Nephron (organoid): ENCODE measurements at regions not wholly inside any gene's neighbourhood (a gene's known extent, or its start where the extent isn't known, plus 50 kb on each side); places are given as distances from the start of the nearest gene placed in this dataset.
A peak's percentile ranks its signal among the peaks of the same experiment; 100 is the strongest.

ENCODE experiments used
- H3K27ac Mint-ChIP-seq, 3 experiments: 2 replicates each; pipeline ENCODE4 v1.8.0; 2020; ENCODE audit warnings: mixed read lengths in 3 of 3, mild to moderate bottlenecking in 2 of 3, moderate library complexity in 1 of 3
- H3K27me3 Mint-ChIP-seq: 2 replicates; pipeline ENCODE4 v1.8.0; 2021; ENCODE audit warnings: low read depth, mild to moderate bottlenecking, moderate library complexity, mixed read lengths
- H3K36me3 Mint-ChIP-seq: 2 replicates; pipeline ENCODE4 v1.8.0; 2020; ENCODE audit warnings: low read depth, mixed read lengths
- H3K4me1 Mint-ChIP-seq: 2 replicates; pipeline ENCODE4 v1.8.0; 2020; ENCODE audit warnings: mixed read lengths
- H3K4me3 Mint-ChIP-seq, 3 experiments: 2 replicates each; pipeline ENCODE4 v1.8.0; 2020; ENCODE audit warnings: mild to moderate bottlenecking in 3 of 3, mixed read lengths in 3 of 3, moderate library complexity in 2 of 3
- H3K9me3 Mint-ChIP-seq: 2 replicates; pipeline ENCODE4 v1.8.0; 2020; ENCODE audit warnings: mixed read lengths
- CTCF ChIP-seq, 3 experiments: fragments of 200-600 bp; sonication (generic); IDR thresholded peaks; one replicate each; pipeline ENCODE4 v1.5.0; 2021; ENCODE audit warnings: antibody characterized with exemption in 3 of 3; ENCODE audit not compliant: unreplicated experiment in 3 of 3

GRCh38 chr6:80689716-80690395 lies 583.4 kb downstream of the BCKDHB start:
- H3K36me3 Mint-ChIP-seq = no peaks in the 10 kb centered on the region
- peaks cover 9% of the 10 kb centered on the region for H3K4me1 Mint-ChIP-seq
- H3K27ac Mint-ChIP-seq = peak overlapping the region in 1 of 3 experiments; percentile 56
- peaks cover 18% of the 10 kb centered on the region for H3K9me3 Mint-ChIP-seq
- H3K27me3 Mint-ChIP-seq = no peaks in the 10 kb centered on the region
- peak overlapping the region in 1 of 3 experiments; percentile 34 for H3K4me3 Mint-ChIP-seq
- no peak for TF ChIP-seq CTCF (IDR thresholded peaks at IDR 0.05; ENCODE audit: unreplicated experiment in 3 of 3)

- Mint-ChIP-seq H3K27ac (no peak overlapping the region), H3K36me3 (no peaks in the 10 kb centered on the region)
These were observed 573.5 kb downstream of the BCKDHB start for GRCh38 chr6:80679992-80680391.

GRCh38 chr6:80676386-80676785 lies 569.9 kb downstream of the BCKDHB start:
- TF ChIP-seq CTCF (IDR thresholded peaks at IDR 0.05; ENCODE audit: unreplicated experiment in 3 of 3) = no peak
- H3K9me3 Mint-ChIP-seq = no peaks in the 10 kb centered on the region

More at GRCh38 chr6:80679992-80680391, 573.5 kb downstream of the BCKDHB start:
- no peak overlapping the region for H3K4me3 Mint-ChIP-seq
- H3K4me1 Mint-ChIP-seq = no peaks in the 10 kb centered on the region
- no peaks in the 10 kb centered on the region for H3K27me3 Mint-ChIP-seq
- H3K9me3 Mint-ChIP-seq = peaks cover 7% of the 10 kb centered on the region
- TF ChIP-seq CTCF (IDR thresholded peaks at IDR 0.05; ENCODE audit: unreplicated experiment in 3 of 3) = no peak

GRCh38 chr6:80674669-80675068 lies 568.2 kb downstream of the BCKDHB start:
- no peak overlapping the region for H3K27ac Mint-ChIP-seq
- no peak overlapping the region for H3K4me3 Mint-ChIP-seq
- no peaks in the 10 kb centered on the region for H3K4me1 Mint-ChIP-seq
- no peaks in the 10 kb centered on the region for H3K36me3 Mint-ChIP-seq
- TF ChIP-seq CTCF (IDR thresholded peaks at IDR 0.05; ENCODE audit: unreplicated experiment in 3 of 3) = no peak
- no peaks in the 10 kb centered on the region for H3K27me3 Mint-ChIP-seq
- no peaks in the 10 kb centered on the region for H3K9me3 Mint-ChIP-seq

More at GRCh38 chr6:80676386-80676785, 569.9 kb downstream of the BCKDHB start:
- Mint-ChIP-seq H3K27ac (no peak overlapping the region), H3K27me3 (no peaks in the 10 kb centered on the region), H3K4me3 (no peak overlapping the region), H3K4me1 (no peaks in the 10 kb centered on the region), H3K36me3 (no peaks in the 10 kb centered on the region)

- no peaks in the 10 kb centered on the region for H3K36me3 Mint-ChIP-seq
- H3K27ac Mint-ChIP-seq = peak overlapping the region in 1 of 3 experiments; percentile 24
- H3K4me1 Mint-ChIP-seq = no peaks in the 10 kb centered on the region
- H3K27me3 Mint-ChIP-seq = no peaks in the 10 kb centered on the region
- no peaks in the 10 kb centered on the region for H3K9me3 Mint-ChIP-seq
- H3K4me3 Mint-ChIP-seq = no peak overlapping the region
- TF ChIP-seq CTCF (IDR thresholded peaks at IDR 0.05; ENCODE audit: unreplicated experiment in 3 of 3) = no peak
These were observed 566.9 kb downstream of the BCKDHB start for GRCh38 chr6:80673367-80673766.

GRCh38 chr6:80667006-80667405 lies 560.5 kb downstream of the BCKDHB start:
- Mint-ChIP-seq H3K27ac (no peak overlapping the region), H3K4me3 (no peak overlapping the region), H3K9me3 (no peaks in the 10 kb centered on the region), H3K4me1 (no peaks in the 10 kb centered on the region), H3K27me3 (no peaks in the 10 kb centered on the region), H3K36me3 (no peaks in the 10 kb centered on the region)
- no peak for TF ChIP-seq CTCF (IDR thresholded peaks at IDR 0.05; ENCODE audit: unreplicated experiment in 3 of 3)
